DND-41 (cell line): ENCODE measurements at regions not wholly inside any gene's neighbourhood (a gene's known extent, or its start where the extent isn't known, plus 50 kb on each side); places are given as distances from the start of the nearest gene placed in this dataset.

Experiments
- EZH2 ChIP-seq: IDR thresholded peaks from 3 replicates; pipeline ENCODE4 v1.6.1; 2012; ENCODE audit warnings: borderline replicate concordance, low read depth, mild to moderate bottlenecking, moderate library complexity, low read length, inconsistent platforms; ENCODE audit not compliant: severe bottlenecking
- TF ChIP-seq, protein P1 (sequence below): IDR thresholded peaks from 2 replicates; pipeline ENCODE4 v1.5.1; 2012; ENCODE audit warnings: borderline replicate concordance, low read length, moderate library complexity, mild to moderate bottlenecking; ENCODE audit not compliant: poor library complexity, severe bottlenecking; ENCODE audit errors: extremely low read depth

GRCh38 chr1:81556968-81557367 lies 243.8 kb upstream of the ADGRL2 start:
- TF ChIP-seq, protein P1, sequence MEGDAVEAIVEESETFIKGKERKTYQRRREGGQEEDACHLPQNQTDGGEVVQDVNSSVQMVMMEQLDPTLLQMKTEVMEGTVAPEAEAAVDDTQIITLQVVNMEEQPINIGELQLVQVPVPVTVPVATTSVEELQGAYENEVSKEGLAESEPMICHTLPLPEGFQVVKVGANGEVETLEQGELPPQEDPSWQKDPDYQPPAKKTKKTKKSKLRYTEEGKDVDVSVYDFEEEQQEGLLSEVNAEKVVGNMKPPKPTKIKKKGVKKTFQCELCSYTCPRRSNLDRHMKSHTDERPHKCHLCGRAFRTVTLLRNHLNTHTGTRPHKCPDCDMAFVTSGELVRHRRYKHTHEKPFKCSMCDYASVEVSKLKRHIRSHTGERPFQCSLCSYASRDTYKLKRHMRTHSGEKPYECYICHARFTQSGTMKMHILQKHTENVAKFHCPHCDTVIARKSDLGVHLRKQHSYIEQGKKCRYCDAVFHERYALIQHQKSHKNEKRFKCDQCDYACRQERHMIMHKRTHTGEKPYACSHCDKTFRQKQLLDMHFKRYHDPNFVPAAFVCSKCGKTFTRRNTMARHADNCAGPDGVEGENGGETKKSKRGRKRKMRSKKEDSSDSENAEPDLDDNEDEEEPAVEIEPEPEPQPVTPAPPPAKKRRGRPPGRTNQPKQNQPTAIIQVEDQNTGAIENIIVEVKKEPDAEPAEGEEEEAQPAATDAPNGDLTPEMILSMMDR: no peak
- TF ChIP-seq EZH2: no peak
